Body of pancreas (tissue), 4 donors: ENCODE measurements at regions not wholly inside any gene's neighbourhood (a gene's known extent, or its start where the extent isn't known, plus 50 kb on each side); places are given as distances from the start of the nearest gene placed in this dataset.

Experiments
- ATAC-seq: fragments of 150-250 bp; one replicate; pipeline ENCODE4 v1.9.1; 2016
- DNase-seq, 4 donors: peaks; one replicate each; pipeline ENCODE4 v3.0.0-alpha.2; 2019
- H3K27ac ChIP-seq, 4 donors: fragments of 200-600 bp; sonication (generic); 1 replicate in 3 of 4; 2 replicates in 1 of 4; pipeline versions ENCODE4 v1.5.1 to v1.6.1; 2016 to 2019; ENCODE audit warnings: mild to moderate bottlenecking in 1 of 4, mixed read lengths in 1 of 4, moderate library complexity in 1 of 4
- H3K27me3 ChIP-seq, 2 donors: fragments of 200-600 bp; sonication (generic); one replicate each; pipeline ENCODE4 v1.6.0; 2016; ENCODE audit warnings: mild to moderate bottlenecking in 1 of 2
- H3K36me3 ChIP-seq, 2 donors: fragments of 200-600 bp; sonication (generic); replicated peaks in 1 of 2; 2 replicates each; pipeline ENCODE4 v1.5.1; 2016; ENCODE audit warnings: low read depth in 2 of 2; ENCODE audit not compliant: insufficient read depth in 1 of 2
- H3K4me1 ChIP-seq: fragments of 200-600 bp; sonication (generic); one replicate; pipeline ENCODE4 v1.6.0; 2016
- H3K4me3 ChIP-seq, 2 donors: fragments of 200-600 bp; sonication (generic); 1 replicate in 1 of 2; 2 replicates in 1 of 2; pipeline ENCODE4 v1.5.1; 2016 to 2019
- H3K9me3 ChIP-seq, 3 donors: fragments of 200-600 bp; sonication (generic); 1 replicate in 2 of 3; 2 replicates in 1 of 3; pipeline ENCODE4 v1.5.1; 2016
- POLR2A ChIP-seq, 3 donors: fragments of 450-650 bp; IDR thresholded peaks; one replicate each; pipeline ENCODE4 v1.6.1; 2016; ENCODE audit warnings: antibody characterized with exemption in 3 of 3, mild to moderate bottlenecking in 2 of 3
- WGBS, 2 donors: methylation state at CpG; one replicate each; pipeline ENCODE4 v1.1.5; 2017; 5-methylcytosine and 5-hydroxymethylcytosine counted together
- intact Hi-C: fragments of 100-400 bp; cut with DNase I; formaldehyde crosslinking; loops from one replicate; pipeline ENCODE4 v1.15.1; 2023
- TF ChIP-seq, protein P1 (sequence below), 7 experiments: fragments of 450-650 bp in 4 of 7; fragments of 200-600 bp in 3 of 7; sonication (generic) in 3 of 7; IDR thresholded peaks; one replicate each; pipeline ENCODE4 v1.5.1; 2016 to 2019; ENCODE audit warnings: antibody characterized with exemption in 7 of 7

DNA sequence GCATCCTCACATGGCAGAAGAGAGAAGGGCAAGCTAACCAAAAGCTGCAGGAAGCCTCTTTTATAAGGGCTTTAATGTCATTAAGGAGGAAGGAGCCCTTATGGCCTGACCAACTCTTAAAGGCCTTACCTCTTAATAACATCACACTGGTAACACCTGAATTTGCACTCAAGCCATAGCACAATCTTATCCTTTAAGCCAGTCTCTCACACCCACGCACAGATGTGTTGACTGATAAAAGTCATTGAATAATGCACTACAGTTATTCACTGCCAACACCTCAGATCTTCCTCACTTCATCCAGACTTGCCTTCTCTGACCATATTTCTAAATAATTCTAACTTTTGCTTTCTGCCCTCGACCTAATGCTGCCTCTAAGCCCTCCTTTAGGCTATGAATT is 516.8 kb downstream of the ADCYAP1 start:
- no peaks in the 10 kb centered on the region for H3K4me1 ChIP-seq
- H3K27ac ChIP-seq, result no peak overlapping the region
- ATAC-seq (no peak), DNase-seq (no peak)
- H3K9me3 ChIP-seq, result no peaks in the 10 kb centered on the region
- TF ChIP-seq POLR2A (IDR thresholded peaks at IDR 0.05), result no peak
- TF ChIP-seq, protein P1, sequence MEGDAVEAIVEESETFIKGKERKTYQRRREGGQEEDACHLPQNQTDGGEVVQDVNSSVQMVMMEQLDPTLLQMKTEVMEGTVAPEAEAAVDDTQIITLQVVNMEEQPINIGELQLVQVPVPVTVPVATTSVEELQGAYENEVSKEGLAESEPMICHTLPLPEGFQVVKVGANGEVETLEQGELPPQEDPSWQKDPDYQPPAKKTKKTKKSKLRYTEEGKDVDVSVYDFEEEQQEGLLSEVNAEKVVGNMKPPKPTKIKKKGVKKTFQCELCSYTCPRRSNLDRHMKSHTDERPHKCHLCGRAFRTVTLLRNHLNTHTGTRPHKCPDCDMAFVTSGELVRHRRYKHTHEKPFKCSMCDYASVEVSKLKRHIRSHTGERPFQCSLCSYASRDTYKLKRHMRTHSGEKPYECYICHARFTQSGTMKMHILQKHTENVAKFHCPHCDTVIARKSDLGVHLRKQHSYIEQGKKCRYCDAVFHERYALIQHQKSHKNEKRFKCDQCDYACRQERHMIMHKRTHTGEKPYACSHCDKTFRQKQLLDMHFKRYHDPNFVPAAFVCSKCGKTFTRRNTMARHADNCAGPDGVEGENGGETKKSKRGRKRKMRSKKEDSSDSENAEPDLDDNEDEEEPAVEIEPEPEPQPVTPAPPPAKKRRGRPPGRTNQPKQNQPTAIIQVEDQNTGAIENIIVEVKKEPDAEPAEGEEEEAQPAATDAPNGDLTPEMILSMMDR (IDR thresholded peaks at IDR 0.05), result no peak
- no peaks in the 10 kb centered on the region for H3K27me3 ChIP-seq
- WGBS, 2 donors, result 63 to 77% methylated on average over 2 of the region's 2 CpGs
- H3K4me3 ChIP-seq, result no peak overlapping the region
- intact Hi-C loops, result no loop called here
- H3K36me3 ChIP-seq, result no peaks in the 10 kb centered on the region

DNA sequence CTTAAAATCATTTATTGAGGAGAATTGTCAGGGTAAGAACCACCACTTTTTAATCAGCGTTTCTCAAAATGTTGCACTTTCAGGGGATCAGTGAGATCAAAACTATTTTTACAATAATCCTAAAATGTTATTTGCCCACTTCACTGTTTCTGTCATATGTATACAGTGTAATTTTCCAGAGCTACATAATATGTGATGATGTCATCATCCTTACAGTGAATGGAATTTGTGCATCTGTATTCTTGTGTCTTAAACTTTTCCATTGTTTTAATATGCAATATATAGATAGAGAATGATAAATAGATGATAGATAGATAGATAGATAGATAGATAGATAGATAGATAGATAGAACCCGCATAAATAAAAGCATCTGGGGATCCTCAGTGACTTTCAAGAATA is 518.0 kb downstream of the ADCYAP1 start:
- no peaks in the 10 kb centered on the region for H3K27me3 ChIP-seq
- DNase-seq (no peak), ATAC-seq (no peak)
- no peak overlapping the region for H3K4me3 ChIP-seq
- no peaks in the 10 kb centered on the region for H3K36me3 ChIP-seq
- TF ChIP-seq, protein P1 (IDR thresholded peaks at IDR 0.05), result no peak
- TF ChIP-seq POLR2A (IDR thresholded peaks at IDR 0.05), result no peak
- H3K27ac ChIP-seq, result no peak overlapping the region
- WGBS, 2 donors, result 92 to 93% methylated on average over 2 of the region's 2 CpGs
- no peaks in the 10 kb centered on the region for H3K9me3 ChIP-seq
- no peaks in the 10 kb centered on the region for H3K4me1 ChIP-seq
- intact Hi-C loops, result no loop called here

DNA sequence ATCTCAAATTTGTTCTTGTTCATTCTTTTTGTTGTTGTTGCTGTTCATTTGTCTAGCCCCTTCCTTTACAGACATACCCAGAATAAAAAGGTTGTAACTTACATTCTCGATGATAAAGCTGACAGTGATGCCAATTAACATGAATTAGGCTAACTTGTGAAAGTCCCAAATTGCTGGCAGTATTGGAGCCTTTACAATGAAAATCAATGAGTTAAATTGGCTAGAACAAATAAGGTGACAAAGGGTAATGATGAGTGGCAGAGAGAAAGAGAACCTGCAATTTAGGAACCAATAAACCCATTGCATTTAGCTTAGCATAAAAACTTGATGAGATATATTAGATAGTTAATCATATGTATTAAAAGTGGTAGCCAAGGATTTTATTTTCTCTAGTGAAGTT is 521.0 kb downstream of the ADCYAP1 start:
- Histone ChIP-seq H3K27ac (no peak overlapping the region), H3K27me3 (no peaks in the 10 kb centered on the region), H3K9me3 (no peaks in the 10 kb centered on the region), H3K36me3 (no peaks in the 10 kb centered on the region), H3K4me3 (no peak overlapping the region), H3K4me1 (no peaks in the 10 kb centered on the region)
- TF ChIP-seq POLR2A (IDR thresholded peaks at IDR 0.05), result no peak
- TF ChIP-seq, protein P1 (IDR thresholded peaks at IDR 0.05), result no peak
- no peak for DNase-seq
- WGBS, 2 donors, result 41 to 46% methylated on average over 1 of the region's 1 CpG
- intact Hi-C loops, result no loop called here
- ATAC-seq, result no peak

DNA sequence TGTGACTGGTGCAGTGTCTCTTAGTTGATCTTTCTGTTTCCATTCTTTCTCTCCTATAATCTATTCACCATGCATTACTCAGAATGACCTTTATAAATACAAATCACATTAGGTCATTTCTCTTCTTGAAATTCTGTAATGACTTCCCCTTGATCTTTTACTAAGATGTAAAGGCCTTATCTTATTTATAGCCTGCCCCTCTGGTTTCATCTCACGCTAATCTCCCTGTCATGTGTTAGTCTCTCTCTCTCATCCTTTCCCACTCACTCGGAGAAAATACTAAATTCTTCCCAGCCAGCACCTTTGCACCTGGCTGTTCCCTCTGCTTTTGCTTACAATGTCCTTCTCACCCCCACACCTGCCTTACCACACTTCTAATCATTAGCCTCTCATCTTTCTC is 530.8 kb downstream of the ADCYAP1 start:
- Histone ChIP-seq H3K4me1 (no peaks in the 10 kb centered on the region), H3K9me3 (no peaks in the 10 kb centered on the region), H3K36me3 (no peaks in the 10 kb centered on the region), H3K27me3 (no peaks in the 10 kb centered on the region), H3K27ac (no peak overlapping the region), H3K4me3 (no peak overlapping the region)
- 69 to 70% methylated on average over 2 of the region's 2 CpGs for WGBS, 2 donors
- ATAC-seq, result no peak
- intact Hi-C loops, result no loop called here
- no peak for DNase-seq
- TF ChIP-seq, protein P1 (IDR thresholded peaks at IDR 0.05), result no peak

DNA sequence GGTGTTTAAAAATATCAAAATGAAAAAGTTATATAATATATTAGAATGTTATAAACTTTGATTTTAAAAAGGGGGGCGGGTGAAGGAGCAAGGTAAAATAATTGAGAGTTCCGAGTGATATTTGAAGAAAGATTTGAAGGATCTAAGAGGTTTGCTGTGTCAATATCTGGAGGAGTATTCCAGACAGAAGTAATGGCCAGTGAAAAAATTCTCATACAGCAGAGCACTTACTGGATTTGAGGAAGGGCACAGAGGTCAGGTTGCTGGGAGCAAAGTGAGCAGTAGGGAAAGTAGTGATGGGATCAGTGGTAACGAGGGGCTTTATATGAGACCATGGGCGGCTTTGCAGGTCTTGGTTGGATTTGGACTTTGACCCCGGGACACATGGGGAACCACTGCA is 531.5 kb downstream of the ADCYAP1 start:
- 72 to 81% methylated on average over 5 of the region's 5 CpGs for WGBS, 2 donors
- H3K4me3 ChIP-seq, result no peak overlapping the region
- no peak for TF ChIP-seq POLR2A (IDR thresholded peaks at IDR 0.05)
- TF ChIP-seq, protein P1 (IDR thresholded peaks at IDR 0.05), result no peak
- no peak overlapping the region for H3K27ac ChIP-seq
- ATAC-seq (no peak), DNase-seq (no peak)
- H3K4me1 ChIP-seq, result no peaks in the 10 kb centered on the region
- intact Hi-C loops, result no loop called here
- H3K36me3 ChIP-seq, result no peaks in the 10 kb centered on the region
- H3K27me3 ChIP-seq, result no peaks in the 10 kb centered on the region
- H3K9me3 ChIP-seq, result no peaks in the 10 kb centered on the region
